Kidney epithelial cell (primary cell): ENCODE measurements at regions not wholly inside any gene's neighbourhood (a gene's known extent, or its start where the extent isn't known, plus 50 kb on each side); places are given as distances from the start of the nearest gene placed in this dataset.

Source experiments
- DNase-seq: peaks from one replicate; pipeline ENCODE4 v3.0.0-alpha.2; 2010; ENCODE audit warnings: low read depth
- H3K27me3 ChIP-seq: 2 replicates; pipeline ENCODE4 v1.6.0; 2011; ENCODE audit warnings: low read length; ENCODE audit not compliant: control insufficient read depth, insufficient read depth
- H3K36me3 ChIP-seq: 2 replicates; pipeline ENCODE4 v1.5.1; 2011; ENCODE audit warnings: low read length; ENCODE audit not compliant: control insufficient read depth, insufficient read depth
- H3K4me3 ChIP-seq: 2 replicates; pipeline ENCODE4 v1.5.1; 2011; ENCODE audit warnings: low read depth, mild to moderate bottlenecking, control low read depth, low read length
- CTCF ChIP-seq: IDR thresholded peaks from 2 replicates; pipeline ENCODE4 v1.5.1; 2011; ENCODE audit warnings: mild to moderate bottlenecking, moderate library complexity, low read length, control low read depth, inconsistent platforms; ENCODE audit not compliant: insufficient read depth, poor library complexity, severe bottlenecking

- Histone ChIP-seq H3K4me3 (no peak overlapping the region), H3K36me3 (no peaks in the 10 kb centered on the region), H3K27me3 (no peaks in the 10 kb centered on the region)
- no peak for TF ChIP-seq CTCF
- no peak for DNase-seq
These were observed 188.5 kb upstream of the KBTBD8 start for GRCh38 chr3:66809595-66809958.

GRCh38 chr3:66812136-66812535 is 186.0 kb upstream of the KBTBD8 start:
- no peaks in the 10 kb centered on the region for H3K27me3 ChIP-seq
- TF ChIP-seq CTCF = no peak
- no peak for DNase-seq
- no peaks in the 10 kb centered on the region for H3K36me3 ChIP-seq
- no peak overlapping the region for H3K4me3 ChIP-seq

- Histone ChIP-seq H3K27me3 (no peaks in the 10 kb centered on the region), H3K4me3 (no peak overlapping the region), H3K36me3 (no peaks in the 10 kb centered on the region)
- TF ChIP-seq CTCF = no peak
- no peak for DNase-seq
These were observed 185.4 kb upstream of the KBTBD8 start for GRCh38 chr3:66812741-66813140.

GRCh38 chr3:66816090-66816761 is 181.9 kb upstream of the KBTBD8 start:
- no peak overlapping the region for H3K4me3 ChIP-seq
- TF ChIP-seq CTCF = peak; percentile 51
- H3K36me3 ChIP-seq = no peaks in the 10 kb centered on the region
- no peaks in the 10 kb centered on the region for H3K27me3 ChIP-seq
- DNase-seq = peak; percentile 23

- no peak for DNase-seq
- H3K4me3 ChIP-seq = no peak overlapping the region
- TF ChIP-seq CTCF = no peak
- no peaks in the 10 kb centered on the region for H3K27me3 ChIP-seq
- no peaks in the 10 kb centered on the region for H3K36me3 ChIP-seq
These were observed 180.1 kb upstream of the KBTBD8 start for GRCh38 chr3:66817951-66818557.

- Histone ChIP-seq H3K4me3 (no peak overlapping the region), H3K36me3 (no peaks in the 10 kb centered on the region), H3K27me3 (no peaks in the 10 kb centered on the region)
- no peak for TF ChIP-seq CTCF
- no peak for DNase-seq
These were observed 178.1 kb upstream of the KBTBD8 start for GRCh38 chr3:66819993-66820501.
